ENCODE measurements at regions not wholly inside any gene's neighbourhood (a gene's known extent, or its start where the extent isn't known, plus 50 kb on each side); places are given as distances from the start of the nearest gene placed in this dataset.

DNA sequence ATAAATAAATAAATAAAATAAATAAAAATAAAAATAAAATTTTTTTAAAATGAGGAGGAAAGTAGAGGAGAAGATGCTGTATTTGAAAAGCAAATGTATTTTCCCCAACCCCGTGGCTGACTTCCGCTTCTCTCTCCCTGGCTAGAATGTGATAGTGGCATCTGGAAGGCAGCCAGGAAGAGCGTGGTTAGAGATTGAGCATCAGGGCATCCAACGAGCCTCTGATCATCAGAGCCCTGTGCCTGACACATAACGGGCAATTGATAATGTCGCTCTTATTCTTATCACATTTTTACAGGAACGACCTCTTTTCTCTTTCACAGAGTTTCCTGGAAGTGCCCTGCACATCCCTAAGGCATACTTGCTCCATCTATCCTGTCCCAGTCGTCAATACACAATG lies 496.9 kb upstream of the TMEM132C start:
- TF ChIP-seq EZH2phosphoT487 (IDR thresholded peaks at IDR 0.05; ENCODE audit: insufficient read depth, low read depth) (no peak), EZH2 (IDR thresholded peaks at IDR 0.05; ENCODE audit: insufficient read depth, poor library complexity, severe bottlenecking) (no peak)

Measured in GM23248 (cell line).